PFSK-1 (cell line): ENCODE measurements at regions not wholly inside any gene's neighbourhood (a gene's known extent, or its start where the extent isn't known, plus 50 kb on each side); places are given as distances from the start of the nearest gene placed in this dataset.

Source experiments
- POLR2AphosphoS5 ChIP-seq: IDR thresholded peaks from 2 replicates; pipeline ENCODE4 v1.6.1; 2012; ENCODE audit warnings: low read depth, mild to moderate bottlenecking, control low read depth, low read length, moderate library complexity
- TAF1 ChIP-seq: IDR thresholded peaks from 2 replicates; pipeline ENCODE4 v1.6.1; 2012; ENCODE audit warnings: low read length, control low read depth, borderline replicate concordance; ENCODE audit not compliant: insufficient read depth
- TF ChIP-seq, protein P1 (sequence below), 2 experiments: IDR thresholded peaks; 2 replicates each; pipeline versions ENCODE4 v1.6.1 to v1.8.0; 2011 to 2012; ENCODE audit warnings: low read depth in 2 of 2, low read length in 2 of 2, control low read depth in 1 of 2, inconsistent platforms in 1 of 2, mild to moderate bottlenecking in 1 of 2, moderate library complexity in 1 of 2; ENCODE audit not compliant: insufficient read depth in 1 of 2

DNA sequence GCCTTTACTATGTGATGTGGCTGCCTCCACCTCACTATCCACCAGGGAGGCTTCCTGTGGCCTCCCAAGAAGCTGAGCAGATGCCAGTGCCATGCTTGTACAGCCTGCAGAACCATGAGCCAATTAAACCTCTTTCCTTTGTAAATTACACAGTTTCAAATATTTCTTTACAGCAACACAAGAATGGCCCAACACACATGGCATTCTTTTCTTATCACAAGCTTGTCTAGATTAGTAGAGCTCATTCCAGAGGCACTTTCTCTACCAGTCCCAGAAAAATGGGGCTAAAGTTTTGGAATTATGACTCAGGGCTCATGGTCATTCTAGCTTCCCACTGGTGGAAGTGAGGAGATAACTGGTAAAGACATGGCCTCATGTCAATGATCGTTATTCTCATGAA is 655.2 kb downstream of the LMO4 start:
- no peak for TF ChIP-seq POLR2AphosphoS5
- no peak for TF ChIP-seq TAF1
- TF ChIP-seq, protein P1, sequence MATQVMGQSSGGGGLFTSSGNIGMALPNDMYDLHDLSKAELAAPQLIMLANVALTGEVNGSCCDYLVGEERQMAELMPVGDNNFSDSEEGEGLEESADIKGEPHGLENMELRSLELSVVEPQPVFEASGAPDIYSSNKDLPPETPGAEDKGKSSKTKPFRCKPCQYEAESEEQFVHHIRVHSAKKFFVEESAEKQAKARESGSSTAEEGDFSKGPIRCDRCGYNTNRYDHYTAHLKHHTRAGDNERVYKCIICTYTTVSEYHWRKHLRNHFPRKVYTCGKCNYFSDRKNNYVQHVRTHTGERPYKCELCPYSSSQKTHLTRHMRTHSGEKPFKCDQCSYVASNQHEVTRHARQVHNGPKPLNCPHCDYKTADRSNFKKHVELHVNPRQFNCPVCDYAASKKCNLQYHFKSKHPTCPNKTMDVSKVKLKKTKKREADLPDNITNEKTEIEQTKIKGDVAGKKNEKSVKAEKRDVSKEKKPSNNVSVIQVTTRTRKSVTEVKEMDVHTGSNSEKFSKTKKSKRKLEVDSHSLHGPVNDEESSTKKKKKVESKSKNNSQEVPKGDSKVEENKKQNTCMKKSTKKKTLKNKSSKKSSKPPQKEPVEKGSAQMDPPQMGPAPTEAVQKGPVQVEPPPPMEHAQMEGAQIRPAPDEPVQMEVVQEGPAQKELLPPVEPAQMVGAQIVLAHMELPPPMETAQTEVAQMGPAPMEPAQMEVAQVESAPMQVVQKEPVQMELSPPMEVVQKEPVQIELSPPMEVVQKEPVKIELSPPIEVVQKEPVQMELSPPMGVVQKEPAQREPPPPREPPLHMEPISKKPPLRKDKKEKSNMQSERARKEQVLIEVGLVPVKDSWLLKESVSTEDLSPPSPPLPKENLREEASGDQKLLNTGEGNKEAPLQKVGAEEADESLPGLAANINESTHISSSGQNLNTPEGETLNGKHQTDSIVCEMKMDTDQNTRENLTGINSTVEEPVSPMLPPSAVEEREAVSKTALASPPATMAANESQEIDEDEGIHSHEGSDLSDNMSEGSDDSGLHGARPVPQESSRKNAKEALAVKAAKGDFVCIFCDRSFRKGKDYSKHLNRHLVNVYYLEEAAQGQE (IDR thresholded peaks at IDR 0.05; ENCODE audit: insufficient read depth in 1 of 2, low read depth in 2 of 2, low read length in 2 of 2), result no peak
